Stimulated activated CD4-positive, alpha-beta T cell treated with anti-CD3 and anti-CD28 coated beads, TNF-alpha, amount 100 ng/mL, for 1 hour (primary cell): ENCODE measurements at regions not wholly inside any gene's neighbourhood (a gene's known extent, or its start where the extent isn't known, plus 50 kb on each side); places are given as distances from the start of the nearest gene placed in this dataset.

Source experiments
- DNase-seq, 3 donors: peaks; one replicate each; pipeline ENCODE4 v3.0.0-alpha.2; 2020; ENCODE audit warnings: low read depth in 3 of 3, low spot score in 1 of 3

GRCh38 chr2:16019617-16020351 lies 79.4 kb downstream of the MYCN start:
- DNase-seq: no peak

- no peak for DNase-seq
Measured at GRCh38 chr2:16019060-16019480, 78.7 kb downstream of the MYCN start.

GRCh38 chr2:16018277-16019059 lies 78.1 kb downstream of the MYCN start:
- no peak for DNase-seq

- no peak for DNase-seq
Measured at GRCh38 chr2:16016282-16016681, 75.9 kb downstream of the MYCN start.

- no peak for DNase-seq
Measured at GRCh38 chr2:16015903-16016265, 75.5 kb downstream of the MYCN start.

- no peak for DNase-seq
Measured at GRCh38 chr2:16015210-16015902, 75.0 kb downstream of the MYCN start.

GRCh38 chr2:16014802-16015201 lies 74.5 kb downstream of the MYCN start:
- no peak for DNase-seq

- no peak for DNase-seq
Measured at GRCh38 chr2:16014041-16014787, 73.9 kb downstream of the MYCN start.

- no peak for DNase-seq
Measured at GRCh38 chr2:16013359-16013911, 73.1 kb downstream of the MYCN start.

- no peak for DNase-seq
Measured at GRCh38 chr2:16012626-16013358, 72.4 kb downstream of the MYCN start.

GRCh38 chr2:16012029-16012596 lies 71.8 kb downstream of the MYCN start:
- no peak for DNase-seq

- DNase-seq: no peak
Measured at GRCh38 chr2:16011621-16011960, 71.2 kb downstream of the MYCN start.

GRCh38 chr2:16010951-16011620 lies 70.7 kb downstream of the MYCN start:
- no peak for DNase-seq

- DNase-seq: no peak
Measured at GRCh38 chr2:16010011-16010410, 69.7 kb downstream of the MYCN start.

GRCh38 chr2:16009560-16009959 lies 69.2 kb downstream of the MYCN start:
- no peak for DNase-seq

- DNase-seq: no peak
Measured at GRCh38 chr2:16008856-16009255, 68.5 kb downstream of the MYCN start.

GRCh38 chr2:16008331-16008850 lies 68.0 kb downstream of the MYCN start:
- no peak for DNase-seq

- no peak for DNase-seq
Measured at GRCh38 chr2:16007167-16007934, 67.0 kb downstream of the MYCN start.
